K562 (cell line): ENCODE measurements at regions not wholly inside any gene's neighbourhood (a gene's known extent, or its start where the extent isn't known, plus 50 kb on each side); places are given as distances from the start of the nearest gene placed in this dataset.

Experiments used
- ATAC-seq: fragments of 200-7000 bp; cut with Tn5 transposase; 3 replicates; pipeline ENCODE4 v1.9.1; 2020; ENCODE audit warnings: moderate library complexity
- BruUV-seq: library from RNA; stranded (reverse); fragments of 400-500 nt; replicated peaks from 2 replicates; lab custom pipeline; 2021; lab: Mats Ljungman, UMichigan
- CTCF ChIA-PET: fragments of 300-600 bp; formaldehyde crosslinking; extraction: SDS; loops from one replicate; lab custom pipeline; 2021; ENCODE audit warnings: low intra/inter-chr PET ratio; lab: Yijun Ruan, JAX
- POLR2A ChIA-PET: fragments of 300-600, 350-650 bp; sonication (Branson Sonifier 250); formaldehyde crosslinking; extraction: SDS; loops from one replicate; lab custom pipeline; 2021; ENCODE audit warnings: antibody characterized with exemption, inconsistent platforms; lab: Yijun Ruan, JAX
- DNase-seq, 4 experiments: peaks; one replicate each; pipeline versions ENCODE4 v3.0.0 to v3.0.0-alpha.2; 2011 to 2018; ENCODE audit warnings: low spot score in 3 of 4, mixed read lengths in 3 of 4; ENCODE audit errors: extremely low read depth in 1 of 4
- FAIRE-seq: peaks from 2 replicates; lab custom pipeline; 2011; peaks lifted over from hg19 to GRCh38; lab: Jason Lieb, UNC
- H2AFZ ChIP-seq: 2 replicates; pipeline ENCODE4 v1.6.0; 2011; ENCODE audit warnings: low read depth, low read length, control low read depth, inconsistent platforms
- H3K27ac ChIP-seq: fragments of 200-600 bp; 3 replicates; pipeline ENCODE4 v1.8.0; 2011; ENCODE audit warnings: low read depth, mild to moderate bottlenecking, control low read depth, inconsistent platforms, low read length, moderate library complexity, mixed read lengths; ENCODE audit errors: extremely low read depth
- H3K27me3 ChIP-seq, 2 experiments: fragments of 300-600 bp in 1 of 2; 2 replicates in 1 of 2; 3 replicates in 1 of 2; pipeline versions ENCODE4 v1.6.0 to v1.8.0; 2011; ENCODE audit warnings: inconsistent platforms in 2 of 2, low read length in 2 of 2, mild to moderate bottlenecking in 1 of 2, mixed read lengths in 1 of 2, moderate library complexity in 1 of 2; ENCODE audit not compliant: control insufficient read depth in 2 of 2, insufficient read depth in 2 of 2
- H3K36me3 ChIP-seq: fragments of 300-600 bp; 3 replicates; pipeline ENCODE4 v1.8.0; 2011; ENCODE audit warnings: mild to moderate bottlenecking, low read length, inconsistent platforms; ENCODE audit not compliant: control insufficient read depth, insufficient read depth
- H3K4me1 ChIP-seq, 2 experiments: fragments of 200-600 bp in 1 of 2; replicated peaks in 1 of 2; 2 replicates in 1 of 2; 3 replicates in 1 of 2; pipeline versions ENCODE4 v1.5.1 to v1.8.0; 2011; ENCODE audit warnings: inconsistent platforms in 2 of 2, low read length in 2 of 2, mild to moderate bottlenecking in 1 of 2, mixed read lengths in 1 of 2, moderate library complexity in 1 of 2; ENCODE audit not compliant: control insufficient read depth in 2 of 2, insufficient read depth in 2 of 2
- H3K4me2 ChIP-seq: 2 replicates; pipeline ENCODE4 v1.6.1; 2011; ENCODE audit warnings: low read length, control low read depth, inconsistent platforms, mixed read lengths; ENCODE audit not compliant: insufficient read depth
- H3K4me3 ChIP-seq: fragments of 200-600 bp; sonication (generic), shearing (Covaris generic); 2 replicates; pipeline ENCODE4 v1.5.1; 2016; ENCODE audit warnings: control low read depth, inconsistent platforms
- H3K79me2 ChIP-seq: fragments of 200-600 bp; 3 replicates; pipeline ENCODE4 v1.8.0; 2011; ENCODE audit warnings: low read length, inconsistent platforms; ENCODE audit not compliant: control insufficient read depth, insufficient read depth
- H3K9ac ChIP-seq, 2 experiments: 2 replicates each; pipeline versions ENCODE4 v1.6.0 to v1.6.1; 2011; ENCODE audit warnings: low read depth in 2 of 2, low read length in 2 of 2, control low read depth in 1 of 2, inconsistent platforms in 1 of 2, mild to moderate bottlenecking in 1 of 2, mixed read lengths in 1 of 2; ENCODE audit not compliant: insufficient read depth in 1 of 2
- H3K9me1 ChIP-seq: one replicate; pipeline ENCODE4 v1.6.0; 2011; ENCODE audit warnings: inconsistent platforms, mild to moderate bottlenecking, low read length, moderate library complexity; ENCODE audit not compliant: control insufficient read depth, insufficient read depth
- H3K9me3 ChIP-seq: replicated peaks from 2 replicates; pipeline ENCODE4 v1.5.1; 2011; ENCODE audit warnings: low read depth, low read length, inconsistent platforms; ENCODE audit not compliant: control insufficient read depth, insufficient read depth
- H4K20me1 ChIP-seq: replicated peaks from 2 replicates; pipeline ENCODE4 v1.6.1; 2011; ENCODE audit warnings: low read length, inconsistent platforms, mixed read lengths; ENCODE audit not compliant: control insufficient read depth, insufficient read depth
- DIDO1 ChIP-seq: fragments of 450-650 bp; IDR thresholded peaks from 2 replicates; pipeline ENCODE4 v1.6.1; 2016; ENCODE audit warnings: low read depth, missing biosample characterization, missing genetic modification characterization
- E2F4 ChIP-seq: sonication (generic); formaldehyde crosslinking; IDR thresholded peaks from 2 replicates; pipeline ENCODE4 v1.8.0; 2022; ENCODE audit warnings: mild to moderate bottlenecking, low read depth, missing genetic modification reagents
- NKRF ChIP-seq: fragments of 450-650 bp; IDR thresholded peaks from 2 replicates; pipeline ENCODE4 v1.6.1; 2016; ENCODE audit warnings: borderline replicate concordance
- WGBS: fragments of 100-300 bp; shearing (Covaris generic); methylation state at CpG from one replicate; pipeline ENCODE4 v1.1.6; 2016; ENCODE audit warnings: low coverage, mixed read lengths; ENCODE audit not compliant: insufficient coverage; ENCODE audit errors: missing lambda C conversion rate; 5-methylcytosine and 5-hydroxymethylcytosine counted together
- in situ Hi-C: fragments of 300-500 bp; cut with MboI; formaldehyde crosslinking; loops from 4 replicates; pipeline ENCODE4 v1.15.0; 2018; ENCODE audit warnings: inconsistent platforms, mixed read lengths
- intact Hi-C: fragments of 100-400 bp; cut with micrococcal nuclease; formaldehyde crosslinking; loops from 2 replicates; pipeline ENCODE4 v1.14.2; 2022

GRCh38 chr15:46300716-46301115, 665.9 kb downstream of the SQOR start:
- no peaks in the 10 kb centered on the region for H4K20me1 ChIP-seq
- H3K4me3 ChIP-seq, result no peak overlapping the region
- ATAC-seq (no peak), DNase-seq (no peak), FAIRE-seq (no peak)
- intact Hi-C loops (no loop called here), in situ Hi-C loops (no loop called here)
- TF ChIP-seq DIDO1 (tag) (no peak), NKRF (no peak), E2F4 (no peak)
- BruUV-seq, result no TSS peak
- no peak overlapping the region for H3K4me2 ChIP-seq
- H3K27ac ChIP-seq, result no peak overlapping the region
- H3K9me1 ChIP-seq, result no peaks in the 10 kb centered on the region
- no peak overlapping the region for H3K9ac ChIP-seq
- no peaks in the 10 kb centered on the region for H3K9me3 ChIP-seq
- CTCF ChIA-PET, result no interaction called here
- 2% methylated on average over 6 of the region's 6 CpGs for WGBS
- no peaks in the 10 kb centered on the region for H3K27me3 ChIP-seq
- H2AFZ ChIP-seq, result no peak overlapping the region
- no peaks in the 10 kb centered on the region for H3K79me2 ChIP-seq
- H3K36me3 ChIP-seq, result no peaks in the 10 kb centered on the region
- H3K4me1 ChIP-seq, result no peaks in the 10 kb centered on the region
- POLR2A ChIA-PET, result no interaction called here
